Activated CD8-positive, alpha-beta memory T cell treated with anti-CD3 and anti-CD28 coated beads for 48 hours (primary cell): ENCODE measurements at regions not wholly inside any gene's neighbourhood (a gene's known extent, or its start where the extent isn't known, plus 50 kb on each side); places are given as distances from the start of the nearest gene placed in this dataset.
A peak's percentile ranks its signal among the peaks of the same experiment; 100 is the strongest.

ENCODE experiments used
- DNase-seq, 3 experiments: peaks; one replicate each; pipeline ENCODE4 v3.0.0-alpha.2; 2020; ENCODE audit warnings: low read depth in 2 of 3, low spot score in 2 of 3

GRCh38 chr6:28585335-28585734, 59.7 kb downstream of the GPX5 start:
- DNase-seq = no peak

DNA sequence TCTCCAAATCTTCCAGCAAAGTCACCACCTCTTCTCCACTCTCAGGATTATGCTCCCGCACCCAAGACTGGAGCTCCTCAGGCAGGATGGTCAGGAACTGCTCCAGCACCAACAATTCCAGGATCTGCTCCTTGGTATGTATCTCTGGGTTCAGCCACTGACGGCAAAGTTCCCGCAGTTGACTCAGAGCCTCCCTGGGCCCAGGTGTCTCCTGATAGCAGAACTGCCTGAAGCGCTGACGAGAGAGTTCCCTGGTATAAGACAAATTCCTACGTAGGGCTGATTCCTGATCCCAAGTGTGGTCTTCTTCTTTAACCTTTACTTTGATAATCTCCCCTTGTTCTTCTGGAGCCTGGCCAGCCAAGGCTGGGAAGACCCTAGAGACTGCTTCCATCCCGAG, 60.6 kb downstream of the GPX5 start:
- DNase-seq = no peak

DNA sequence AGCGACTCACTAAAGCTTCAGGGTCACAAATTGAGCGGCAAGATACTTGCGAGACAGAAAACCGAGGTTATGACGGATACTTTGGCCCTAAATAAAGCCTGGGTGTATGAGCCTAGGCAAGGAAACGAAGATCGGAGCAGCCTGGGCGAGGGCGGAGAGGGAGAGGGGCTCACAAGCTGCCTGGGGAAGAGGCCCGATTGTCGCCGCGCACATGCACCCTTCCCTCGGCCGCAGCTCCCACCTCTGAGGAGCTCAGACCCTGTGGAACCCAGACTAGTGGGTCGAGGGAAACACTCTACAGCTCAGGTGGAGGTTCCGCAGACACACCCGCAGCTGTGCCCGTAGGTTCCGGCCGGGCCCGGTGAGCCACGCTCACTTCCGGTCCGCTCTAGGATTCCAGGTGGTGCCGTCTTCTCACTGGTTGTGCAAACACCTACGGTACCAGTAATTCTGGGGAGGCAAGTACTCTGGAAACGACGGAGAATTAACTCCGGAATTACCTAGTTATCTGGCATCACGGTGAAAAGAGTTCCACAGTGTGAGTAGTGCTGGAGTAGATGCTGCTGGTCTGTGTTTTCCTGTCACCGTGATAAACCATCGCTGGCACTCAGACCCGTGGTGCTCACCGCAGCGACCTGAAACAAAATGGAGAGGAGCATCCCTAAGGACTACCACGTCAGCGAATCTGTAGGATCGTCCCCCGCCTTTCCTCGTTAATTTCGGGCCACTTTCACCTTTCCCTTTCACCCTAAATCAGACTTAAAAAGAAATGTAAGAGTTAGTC, 61.5 kb downstream of the GPX5 start:
- DNase-seq = peak; percentile 11 to 40 (median 30)

- DNase-seq = no peak
Measured at GRCh38 chr6:28587746-28588075, 62.0 kb downstream of the GPX5 start.

GRCh38 chr6:28588666-28589065, 63.0 kb downstream of the GPX5 start:
- no peak for DNase-seq

GRCh38 chr6:28589234-28589956, 63.7 kb downstream of the GPX5 start:
- peak; percentile 12 to 50 (median 22) for DNase-seq

- DNase-seq = no peak
Measured at GRCh38 chr6:28589957-28590349, 64.3 kb downstream of the GPX5 start.

DNA sequence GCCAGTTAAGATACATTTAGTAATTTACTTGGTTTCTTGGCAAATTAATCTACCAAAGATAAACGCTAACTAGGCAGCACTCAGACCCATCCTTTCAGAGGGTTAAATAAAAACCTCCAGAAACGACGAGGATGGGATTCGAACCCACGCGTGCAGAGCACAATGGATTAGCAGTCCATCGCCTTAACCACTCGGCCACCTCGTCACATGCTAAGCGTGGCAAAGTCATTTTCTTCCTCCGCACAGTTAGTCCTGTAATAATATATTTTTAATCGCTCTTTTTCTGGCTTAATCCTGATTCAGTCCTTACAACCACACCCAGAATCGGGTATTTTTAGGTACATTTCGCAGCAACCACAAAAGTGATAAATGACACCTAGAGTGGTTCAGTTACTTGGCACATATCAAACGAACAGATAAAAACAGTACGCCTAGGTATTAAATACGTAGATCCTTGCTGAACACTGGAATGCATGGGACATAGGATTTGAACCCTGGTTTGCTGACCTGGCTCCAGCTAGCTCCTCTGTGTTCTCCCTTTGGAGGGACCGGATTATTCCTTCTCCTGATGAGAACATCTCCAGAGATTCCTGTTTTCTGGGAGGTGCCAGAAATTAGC, 71.6 kb downstream of the GPX5 start:
- peak; percentile 33 to 38 (median 35) for DNase-seq

DNA sequence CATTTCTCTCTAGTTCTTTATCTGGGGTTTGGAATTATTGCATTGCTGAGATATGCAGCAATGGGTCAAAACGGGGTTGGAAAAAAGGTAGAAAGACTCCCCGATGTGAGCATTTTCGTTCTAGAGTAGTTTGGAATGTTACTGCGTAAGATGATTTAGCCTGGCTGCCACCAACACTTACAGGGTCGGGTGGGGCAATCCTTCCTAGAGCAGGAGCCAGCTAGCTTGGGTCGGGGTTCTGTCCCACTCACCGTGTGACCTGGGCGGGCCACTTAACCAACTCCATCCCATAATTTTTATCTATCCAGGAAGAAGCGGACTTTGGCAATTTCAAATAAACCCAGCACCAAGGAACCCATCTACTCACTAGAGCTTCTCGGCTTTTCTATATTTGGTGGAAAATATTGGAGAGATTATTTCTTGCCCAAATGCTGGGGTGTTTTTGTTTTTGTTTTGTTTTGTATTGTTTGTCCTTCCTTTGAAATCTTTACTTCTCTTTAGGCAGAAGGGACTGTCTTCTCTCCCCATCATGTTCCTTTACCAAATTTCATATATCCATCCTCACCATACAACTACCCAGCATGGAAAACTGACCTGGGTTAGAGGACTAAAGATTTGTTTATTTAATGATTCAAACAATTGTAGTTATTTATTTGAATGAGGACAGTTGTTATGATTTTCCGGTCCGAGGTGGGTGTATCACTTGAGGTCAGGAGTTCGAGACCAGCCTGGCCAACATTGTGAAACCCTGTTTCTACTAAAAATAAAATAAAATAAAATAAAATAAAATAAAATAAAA, 72.4 kb downstream of the GPX5 start:
- no peak for DNase-seq

DNA sequence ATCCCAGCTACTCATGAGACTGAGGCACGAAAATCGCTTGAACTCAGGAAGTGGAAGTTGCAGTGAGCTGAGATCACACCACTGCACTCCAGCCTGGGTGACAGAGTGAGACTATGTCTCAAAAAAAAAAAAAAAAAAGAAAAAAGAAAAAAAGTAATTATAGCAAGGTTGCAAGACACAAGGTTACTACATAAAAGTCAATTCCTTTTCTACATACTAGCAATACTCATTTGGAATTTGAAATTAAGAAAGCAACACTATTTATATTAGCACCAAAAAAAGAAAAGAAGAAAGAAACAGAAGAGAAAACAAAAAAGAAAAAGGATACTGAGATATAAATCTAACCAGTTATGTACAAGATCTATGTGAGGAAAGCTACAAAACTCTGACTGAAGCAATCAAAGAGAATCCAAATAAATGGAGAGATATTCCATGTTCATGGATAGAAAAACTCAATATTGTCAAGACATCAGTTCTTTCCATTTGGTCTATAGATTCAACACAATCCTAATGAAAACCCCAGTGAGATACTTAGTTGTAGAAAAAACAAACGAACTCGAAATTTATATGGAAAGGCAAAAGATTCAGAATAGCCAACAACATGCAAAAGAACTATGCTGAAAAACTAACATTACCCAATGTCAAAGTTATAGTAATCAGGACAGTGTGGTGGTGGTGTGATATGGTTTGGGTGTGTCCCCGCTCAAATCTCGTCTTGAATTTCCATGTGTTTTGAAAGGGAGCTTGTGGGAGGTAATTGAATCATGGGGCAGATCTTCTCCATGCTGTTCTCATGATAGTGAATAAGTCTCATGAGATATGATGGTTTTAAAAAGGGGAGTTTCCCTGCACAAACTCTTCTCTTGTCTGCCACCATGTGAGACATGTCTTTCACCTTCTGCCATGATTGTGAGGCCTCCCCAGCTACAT, 73.3 kb downstream of the GPX5 start:
- no peak for DNase-seq

DNA sequence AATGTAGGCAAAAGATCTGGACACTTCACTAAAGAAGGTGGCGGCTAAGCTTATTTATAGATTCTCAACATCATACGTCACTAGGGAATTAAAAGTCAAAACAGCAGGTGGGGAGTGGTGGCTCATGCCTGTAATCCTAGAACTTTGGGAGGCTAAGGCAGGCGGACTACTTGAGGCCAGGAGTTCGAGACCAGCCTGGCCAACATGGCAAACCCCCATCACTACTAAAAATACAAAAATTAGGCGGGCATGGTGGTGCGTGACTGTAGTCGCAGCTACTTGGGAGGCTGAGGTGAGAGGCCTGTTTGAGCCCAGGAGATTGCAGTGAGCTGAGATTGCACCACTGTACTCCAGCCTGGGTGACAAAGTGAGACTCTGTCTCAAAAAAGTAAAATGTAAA, 74.6 kb downstream of the GPX5 start:
- DNase-seq = no peak

GRCh38 chr6:28603891-28604290, 78.2 kb downstream of the GPX5 start:
- DNase-seq = no peak

DNA sequence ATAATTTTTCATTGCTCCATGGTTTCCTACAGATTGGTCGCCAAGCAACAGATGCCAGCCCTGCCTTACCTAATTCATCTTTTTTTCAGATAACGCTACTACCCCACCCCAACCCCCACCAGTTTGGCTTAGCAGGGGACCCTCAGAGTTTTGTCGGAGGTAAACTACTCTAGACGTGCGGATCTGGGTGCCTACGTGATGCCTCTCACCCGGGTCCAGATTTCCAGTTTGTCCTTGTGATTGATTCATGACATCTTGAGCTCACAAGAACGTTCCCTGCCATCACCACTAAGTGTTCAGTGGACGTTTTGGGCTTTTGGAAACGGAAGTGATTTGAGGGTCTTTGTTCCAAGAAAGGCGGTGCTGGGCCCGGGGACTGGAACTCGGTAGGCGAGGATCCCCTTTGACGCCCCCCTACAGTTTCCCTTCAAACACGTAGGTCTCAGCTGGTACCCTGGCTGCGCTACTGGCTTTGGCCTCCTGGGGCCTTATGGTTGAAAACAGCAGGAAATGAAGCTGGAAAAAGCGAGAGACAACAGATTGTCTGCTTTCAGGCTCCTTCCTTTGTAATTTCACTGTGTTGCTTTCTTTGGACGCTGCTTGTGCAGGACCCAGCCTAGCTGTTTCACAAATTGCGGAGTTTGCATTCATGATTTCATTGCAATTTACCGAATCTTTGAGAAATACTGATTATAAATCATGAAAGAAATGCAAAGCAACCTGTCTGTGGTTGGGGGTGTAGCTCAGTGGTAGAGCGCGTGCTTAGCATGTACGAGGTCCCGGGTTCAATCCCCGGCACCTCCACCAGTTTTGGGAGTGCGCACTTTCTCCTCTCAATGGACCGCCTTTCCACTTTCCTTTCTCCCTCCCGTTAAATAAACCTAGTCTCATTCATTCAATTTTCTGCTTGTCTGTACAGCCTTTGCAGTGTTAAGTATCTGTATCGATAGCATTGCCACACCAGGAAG, 81.0 kb downstream of the GPX5 start:
- peak; percentile 13 to 52 (median 24) for DNase-seq

GRCh38 chr6:28607990-28608389, 82.3 kb downstream of the GPX5 start:
- no peak for DNase-seq

DNA sequence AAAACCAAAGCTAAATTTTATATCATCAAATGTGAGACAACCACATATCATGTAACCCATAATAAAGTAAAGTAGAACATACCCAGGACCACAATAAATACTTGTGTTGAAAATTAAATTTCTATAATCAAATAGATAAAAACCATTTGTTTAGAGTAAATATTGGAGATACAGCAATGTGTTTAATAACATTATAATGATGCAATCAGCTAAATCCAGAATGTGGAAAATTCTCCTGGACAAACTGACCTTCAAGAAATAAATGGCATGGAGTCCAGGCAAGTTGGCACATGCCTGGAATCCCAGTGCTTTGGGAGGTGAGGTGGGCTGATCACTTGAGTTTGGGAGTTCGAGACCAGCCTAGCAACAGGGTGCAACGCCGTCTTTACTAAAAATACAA, 84.0 kb downstream of the GPX5 start:
- DNase-seq = no peak

- DNase-seq = no peak
Measured at GRCh38 chr6:28615616-28615954, 89.9 kb downstream of the GPX5 start.

GRCh38 chr6:28615955-28616747, 90.5 kb downstream of the GPX5 start:
- DNase-seq = no peak

- DNase-seq = no peak
Measured at GRCh38 chr6:28618898-28619555, 93.3 kb downstream of the GPX5 start.
